ENCODE measurements at regions not wholly inside any gene's neighbourhood (a gene's known extent, or its start where the extent isn't known, plus 50 kb on each side); places are given as distances from the start of the nearest gene placed in this dataset.
A peak's percentile ranks its signal among the peaks of the same experiment; 100 is the strongest.

GRCh38 chr9:18233776-18234445, 240.0 kb upstream of the ADAMTSL1 start:
- no peak for DNase-seq (ENCODE audit: low spot score)

DNA sequence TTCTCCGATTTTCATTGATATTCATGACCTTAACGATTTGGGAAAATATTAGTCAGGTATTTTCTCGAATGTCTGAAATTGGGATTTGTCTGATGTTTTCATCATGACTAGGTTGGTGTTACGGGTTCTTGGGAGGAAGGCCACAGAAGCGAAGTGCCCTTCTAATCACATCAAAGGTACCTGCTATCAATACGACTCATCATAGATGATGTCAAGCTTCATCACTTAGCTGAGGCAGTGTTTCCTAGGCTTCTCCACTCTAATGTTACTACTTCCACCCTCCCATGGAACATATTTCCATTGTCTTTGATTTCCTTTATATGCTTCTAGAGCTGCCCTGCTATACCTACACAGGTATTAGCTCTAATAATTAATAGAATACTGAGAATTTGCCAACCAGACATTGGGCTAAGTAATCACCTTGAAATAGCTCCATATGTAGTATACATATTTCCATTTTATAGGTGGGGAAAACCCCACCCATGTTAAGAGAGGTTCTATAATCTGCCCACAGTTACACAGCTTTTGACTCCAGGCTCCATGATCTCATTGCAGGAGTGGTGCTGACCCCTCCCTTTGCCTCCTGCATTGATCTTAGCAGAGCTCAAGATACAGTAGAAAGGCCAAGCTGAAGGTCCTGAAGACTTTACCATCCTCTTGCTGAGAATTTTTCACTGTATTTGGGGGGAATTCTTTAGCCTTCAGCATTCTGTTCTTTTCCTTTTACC, 238.6 kb upstream of the ADAMTSL1 start:
- DNase-seq (ENCODE audit: low spot score), result no peak

GRCh38 chr9:18236336-18236735, 237.6 kb upstream of the ADAMTSL1 start:
- no peak for DNase-seq (ENCODE audit: low spot score)

DNA sequence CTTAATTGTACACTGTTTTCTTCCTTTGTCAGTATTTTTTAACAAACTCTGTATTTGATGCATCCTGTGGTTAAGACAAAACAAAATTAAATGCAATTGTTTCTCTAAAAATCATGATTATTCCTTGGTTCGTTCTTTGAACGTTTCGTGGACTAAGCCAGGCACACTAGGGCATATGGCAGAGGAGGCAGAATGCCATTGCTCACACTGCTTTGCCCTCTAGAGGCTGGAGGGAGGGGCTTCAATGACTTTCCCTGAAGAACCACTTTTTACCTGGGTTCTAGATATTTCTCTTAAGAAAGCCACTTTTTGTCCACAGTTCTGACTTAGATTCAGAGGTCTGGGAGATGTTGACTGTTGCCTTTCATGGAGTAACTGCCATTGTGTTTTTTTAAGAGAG, 236.2 kb upstream of the ADAMTSL1 start:
- no peak for DNase-seq (ENCODE audit: low spot score)

DNA sequence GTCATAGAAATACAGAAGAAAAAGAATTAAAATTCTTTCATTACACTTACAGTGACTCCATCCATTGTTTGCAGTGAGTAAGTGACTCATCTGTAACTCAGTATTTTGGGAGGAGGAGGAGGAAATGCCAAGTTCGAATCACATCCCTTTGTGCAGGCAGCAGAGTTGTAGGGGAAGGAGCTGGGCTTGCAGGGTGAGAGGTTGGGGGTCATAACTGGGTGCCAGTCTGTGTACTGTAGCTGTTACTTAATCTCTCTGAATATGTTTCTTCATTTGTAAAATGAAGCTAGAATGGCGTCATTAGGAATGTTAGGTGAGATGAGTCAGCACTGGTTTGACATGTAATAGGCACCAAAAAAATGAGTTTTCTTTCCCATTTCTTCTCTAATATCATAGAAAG, 235.7 kb upstream of the ADAMTSL1 start:
- DNase-seq (ENCODE audit: low spot score), result no peak

GRCh38 chr9:18238752-18239447, 235.1 kb upstream of the ADAMTSL1 start:
- DNase-seq (ENCODE audit: low spot score), result no peak

DNA sequence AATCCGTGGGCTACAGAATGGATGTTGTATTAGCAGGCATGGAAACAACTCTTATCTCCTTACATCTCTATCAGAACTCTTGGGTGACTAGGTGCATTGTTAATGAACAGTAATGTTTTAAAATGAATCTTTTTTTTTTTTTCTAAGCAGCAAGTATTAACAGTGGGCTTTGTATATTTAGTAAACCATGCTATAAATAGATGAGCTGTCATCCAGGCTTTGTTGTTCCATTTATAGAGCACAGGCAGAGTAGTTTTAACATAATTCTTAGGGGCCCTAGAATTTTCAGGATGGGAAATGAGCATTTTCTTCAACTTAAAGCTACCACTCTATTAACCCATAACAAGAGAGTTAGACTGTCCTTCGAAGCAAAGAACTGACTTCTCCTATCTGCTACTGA, 233.7 kb upstream of the ADAMTSL1 start:
- DNase-seq (ENCODE audit: low spot score), result no peak

GRCh38 chr9:18245911-18246310, 228.0 kb upstream of the ADAMTSL1 start:
- DNase-seq (ENCODE audit: low spot score), result no peak

- DNase-seq (ENCODE audit: low spot score), result no peak
Observed at GRCh38 chr9:18250053-18250452, 223.9 kb upstream of the ADAMTSL1 start.

GRCh38 chr9:18253950-18254349, 220.0 kb upstream of the ADAMTSL1 start:
- no peak for DNase-seq (ENCODE audit: low spot score)

- DNase-seq (ENCODE audit: low spot score), result peak; percentile 75
Observed at GRCh38 chr9:18255158-18255629, 218.8 kb upstream of the ADAMTSL1 start.

DNA sequence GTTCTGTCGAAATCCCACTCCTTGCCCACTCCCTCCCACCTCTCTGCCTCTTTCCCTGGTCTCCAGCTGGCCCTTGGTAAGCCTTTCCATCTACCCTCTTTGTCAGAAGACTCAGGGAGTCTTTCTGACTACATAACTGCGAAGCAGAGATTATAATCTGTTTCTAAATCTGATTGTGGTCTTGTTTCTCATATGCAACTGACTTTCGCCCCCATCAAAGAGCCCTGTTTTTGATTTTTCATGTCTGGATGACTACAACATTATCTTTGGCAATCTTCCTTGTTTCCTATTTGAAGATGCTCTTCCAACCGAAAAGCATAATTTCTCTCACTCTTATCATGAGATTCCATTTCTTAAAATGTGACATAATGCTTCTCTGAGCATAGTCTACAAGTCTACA, 218.2 kb upstream of the ADAMTSL1 start:
- DNase-seq (ENCODE audit: low spot score), result no peak

GRCh38 chr9:18256568-18256967, 217.4 kb upstream of the ADAMTSL1 start:
- DNase-seq (ENCODE audit: low spot score), result no peak

- no peak for DNase-seq (ENCODE audit: low spot score)
Observed at GRCh38 chr9:18260521-18260920, 213.4 kb upstream of the ADAMTSL1 start.

- no peak for DNase-seq (ENCODE audit: low spot score)
Observed at GRCh38 chr9:18261181-18261580, 212.8 kb upstream of the ADAMTSL1 start.

DNA sequence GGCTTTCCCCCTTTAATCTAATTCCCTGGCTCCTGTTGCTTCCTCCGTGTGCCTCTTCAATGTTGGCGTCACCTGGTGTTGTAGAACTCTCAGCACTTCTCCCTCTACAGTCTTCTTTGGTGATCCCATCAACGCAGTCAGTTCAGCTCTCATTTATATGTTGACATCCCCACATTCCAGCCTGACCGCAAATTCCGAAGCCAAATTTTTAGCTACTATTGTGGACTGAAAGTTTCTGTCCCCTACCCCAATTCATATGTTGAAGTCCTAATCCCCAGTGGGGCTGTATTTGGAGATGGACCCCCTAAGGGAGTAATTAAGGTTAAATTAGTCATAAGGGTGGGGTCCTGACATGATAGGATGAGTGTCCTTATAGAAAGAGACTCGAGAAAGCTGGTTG, 210.6 kb upstream of the ADAMTSL1 start:
- DNase-seq (ENCODE audit: low spot score), result no peak

- DNase-seq (ENCODE audit: low spot score), result no peak
Observed at GRCh38 chr9:18268381-18268780, 205.6 kb upstream of the ADAMTSL1 start.

DNA sequence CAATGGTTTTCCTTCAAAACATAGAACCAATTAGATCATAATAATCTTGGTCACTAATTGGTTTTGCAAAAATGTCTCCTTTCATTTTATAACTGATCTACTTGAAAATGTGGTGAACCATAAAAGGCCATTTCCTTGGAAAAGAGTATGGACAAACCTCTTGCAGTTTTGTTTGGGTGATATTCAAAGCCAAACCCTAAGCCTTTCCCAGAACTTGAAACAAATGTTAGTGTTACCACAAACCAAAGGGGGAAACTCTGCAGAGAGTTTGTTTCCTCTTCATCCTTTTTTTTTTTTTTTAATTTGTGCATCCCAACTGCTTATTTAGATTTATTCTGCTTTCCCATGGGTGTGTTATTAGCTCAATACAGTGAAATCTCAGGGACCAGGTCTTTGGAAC, 204.4 kb upstream of the ADAMTSL1 start:
- DNase-seq (ENCODE audit: low spot score), result no peak

GRCh38 chr9:18274693-18275092, 199.3 kb upstream of the ADAMTSL1 start:
- DNase-seq (ENCODE audit: low spot score), result no peak

DNA sequence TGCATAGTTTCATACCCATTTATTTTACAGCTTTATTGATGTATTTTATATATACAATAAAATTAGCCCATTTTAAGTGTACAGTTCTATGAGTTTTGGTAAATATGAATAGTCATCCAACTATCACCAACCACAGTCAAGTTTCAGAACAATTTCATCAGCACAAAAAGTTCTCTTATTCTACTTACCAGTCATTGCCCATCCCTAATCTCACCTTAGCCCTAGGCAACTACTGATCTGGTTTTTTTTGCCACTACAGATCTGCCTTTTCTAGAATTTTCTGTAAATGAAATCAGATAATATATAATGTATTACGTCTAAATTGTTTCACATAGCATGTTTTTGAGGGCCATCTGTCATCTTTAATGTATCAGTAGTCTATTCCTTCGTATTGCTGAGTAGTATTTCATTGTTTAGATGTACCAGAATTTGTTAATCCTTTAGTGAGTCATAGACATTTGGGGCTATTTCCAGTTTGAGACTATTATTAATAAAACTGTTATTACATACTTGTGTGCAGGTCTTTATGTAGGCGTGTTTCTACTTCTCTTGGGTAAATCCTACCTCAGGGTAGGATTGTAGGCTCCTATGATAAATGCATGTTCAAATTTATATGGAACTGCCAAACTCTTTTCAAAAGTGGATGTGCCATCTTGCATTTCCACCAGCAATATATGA, 198.5 kb upstream of the ADAMTSL1 start:
- no peak for DNase-seq (ENCODE audit: low spot score)

GRCh38 chr9:18281291-18281690, 192.7 kb upstream of the ADAMTSL1 start:
- DNase-seq (ENCODE audit: low spot score), result no peak

GRCh38 chr9:18294229-18294628, 179.7 kb upstream of the ADAMTSL1 start:
- DNase-seq (ENCODE audit: low spot score), result no peak

DNA sequence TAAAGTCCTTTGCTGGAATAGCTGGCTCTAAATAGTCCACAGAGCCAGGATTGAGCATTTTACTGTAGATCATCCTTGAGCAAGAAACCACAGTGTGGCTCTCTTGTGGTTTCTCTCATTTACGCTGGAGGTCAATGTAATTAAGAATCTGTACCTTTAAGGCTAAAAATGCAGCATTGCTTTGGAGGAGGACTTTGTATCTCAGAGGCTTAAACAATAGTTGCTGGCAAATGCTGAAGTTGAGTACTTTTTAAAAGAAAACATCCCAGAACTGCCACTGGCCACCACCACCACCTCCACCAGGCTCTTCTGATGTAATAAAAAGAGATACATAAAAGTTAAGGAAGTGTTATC, 177.3 kb upstream of the ADAMTSL1 start:
- DNase-seq (ENCODE audit: low spot score), result no peak
